Activated CD8-positive, alpha-beta memory T cell treated with anti-CD3 and anti-CD28 coated beads for 24 hours (primary cell): ENCODE measurements at regions not wholly inside any gene's neighbourhood (a gene's known extent, or its start where the extent isn't known, plus 50 kb on each side); places are given as distances from the start of the nearest gene placed in this dataset.

Experiments used
- DNase-seq: peaks from one replicate; pipeline ENCODE4 v3.0.0-alpha.2; 2020

DNA sequence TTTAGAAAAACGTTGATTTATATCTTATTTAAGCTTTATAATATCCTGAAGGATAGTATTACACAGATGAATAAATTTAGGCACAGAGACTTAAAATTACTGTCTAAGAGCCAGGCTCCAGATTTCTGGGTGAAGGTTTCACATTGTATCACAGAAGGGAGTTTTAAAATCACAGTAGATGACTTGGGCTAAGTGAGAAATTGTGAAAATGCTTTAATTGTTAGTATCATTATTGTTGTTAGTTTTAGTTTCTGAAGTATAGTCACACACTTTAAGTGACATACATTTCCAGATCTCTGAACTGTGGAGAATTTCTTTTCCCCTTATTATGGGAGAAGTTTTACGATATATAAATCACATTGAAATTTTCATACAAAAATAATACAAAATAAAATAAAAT, 83.5 kb downstream of the NDUFS5 start:
- DNase-seq: no peak

DNA sequence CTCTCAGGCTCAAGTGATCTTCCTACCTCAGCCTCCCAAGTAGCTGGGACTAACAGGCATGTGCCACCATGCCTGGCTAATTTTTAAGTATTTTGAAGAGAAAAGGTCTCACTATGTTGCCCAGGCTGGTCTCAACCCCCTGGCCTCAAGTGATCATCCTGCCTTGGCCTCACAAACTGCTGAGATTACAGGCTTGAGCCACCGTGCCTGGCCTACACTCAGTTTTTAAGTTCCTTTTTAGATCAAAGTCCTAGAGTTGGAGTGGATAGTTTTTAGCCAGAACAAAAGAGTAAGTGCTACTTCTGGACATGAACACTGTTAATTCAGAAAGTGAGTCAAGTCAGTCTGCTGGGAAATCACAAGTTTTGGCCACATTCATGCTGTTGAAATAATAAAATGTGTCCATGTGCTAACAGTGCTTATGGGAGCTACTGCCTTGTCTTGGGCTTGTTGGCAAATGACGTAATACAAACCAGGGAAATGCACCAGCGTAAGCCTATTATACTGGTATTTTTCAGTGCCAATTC, 84.2 kb downstream of the NDUFS5 start:
- DNase-seq: no peak

DNA sequence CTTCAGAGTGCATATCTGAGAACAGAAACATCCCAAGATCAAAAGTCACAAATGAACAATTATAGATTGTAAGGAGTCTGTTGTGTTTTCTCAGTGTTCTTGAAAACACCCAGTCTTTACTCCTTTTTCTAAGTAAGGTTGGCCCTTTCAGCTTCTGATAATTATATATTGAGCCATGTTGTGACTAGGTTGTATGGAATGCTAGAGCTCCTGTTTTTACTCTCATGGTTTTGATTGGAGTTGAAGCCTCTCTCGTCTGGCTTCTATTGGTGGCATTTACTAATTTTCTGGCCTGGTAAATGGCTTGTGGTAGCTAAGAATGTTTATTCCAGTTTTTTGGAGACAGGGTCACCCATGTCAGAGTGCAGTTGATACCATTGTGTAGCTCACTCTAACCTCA, 84.7 kb downstream of the NDUFS5 start:
- no peak for DNase-seq

DNA sequence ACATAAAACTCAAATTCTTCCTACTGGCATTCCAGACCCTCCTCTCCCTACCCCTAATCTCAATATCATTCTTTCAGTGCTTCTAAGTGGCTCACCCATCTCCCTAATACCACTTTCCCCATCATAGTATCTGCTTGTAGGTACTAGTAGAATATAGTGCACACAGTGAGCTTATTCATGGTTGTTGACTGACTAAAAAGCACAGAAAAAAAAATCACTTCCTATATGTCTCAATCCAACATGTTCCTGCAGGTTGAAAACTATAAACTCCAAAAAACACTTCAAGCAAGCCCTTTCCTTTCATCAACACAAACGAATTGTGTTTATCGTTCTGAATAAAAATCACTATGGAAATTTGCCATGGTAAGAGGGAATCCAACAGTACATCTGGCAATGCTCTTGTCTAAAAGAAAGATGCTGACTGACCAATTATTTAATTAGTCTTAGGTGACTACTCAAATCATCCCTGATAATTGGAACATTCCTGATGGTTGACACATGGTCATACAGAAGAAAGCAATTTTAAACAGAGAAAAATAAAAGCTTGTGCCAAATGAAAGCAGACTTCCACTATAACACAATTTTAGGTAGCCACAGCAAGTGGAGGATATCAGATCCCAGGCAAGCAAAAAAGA, 87.1 kb downstream of the NDUFS5 start:
- DNase-seq: no peak

DNA sequence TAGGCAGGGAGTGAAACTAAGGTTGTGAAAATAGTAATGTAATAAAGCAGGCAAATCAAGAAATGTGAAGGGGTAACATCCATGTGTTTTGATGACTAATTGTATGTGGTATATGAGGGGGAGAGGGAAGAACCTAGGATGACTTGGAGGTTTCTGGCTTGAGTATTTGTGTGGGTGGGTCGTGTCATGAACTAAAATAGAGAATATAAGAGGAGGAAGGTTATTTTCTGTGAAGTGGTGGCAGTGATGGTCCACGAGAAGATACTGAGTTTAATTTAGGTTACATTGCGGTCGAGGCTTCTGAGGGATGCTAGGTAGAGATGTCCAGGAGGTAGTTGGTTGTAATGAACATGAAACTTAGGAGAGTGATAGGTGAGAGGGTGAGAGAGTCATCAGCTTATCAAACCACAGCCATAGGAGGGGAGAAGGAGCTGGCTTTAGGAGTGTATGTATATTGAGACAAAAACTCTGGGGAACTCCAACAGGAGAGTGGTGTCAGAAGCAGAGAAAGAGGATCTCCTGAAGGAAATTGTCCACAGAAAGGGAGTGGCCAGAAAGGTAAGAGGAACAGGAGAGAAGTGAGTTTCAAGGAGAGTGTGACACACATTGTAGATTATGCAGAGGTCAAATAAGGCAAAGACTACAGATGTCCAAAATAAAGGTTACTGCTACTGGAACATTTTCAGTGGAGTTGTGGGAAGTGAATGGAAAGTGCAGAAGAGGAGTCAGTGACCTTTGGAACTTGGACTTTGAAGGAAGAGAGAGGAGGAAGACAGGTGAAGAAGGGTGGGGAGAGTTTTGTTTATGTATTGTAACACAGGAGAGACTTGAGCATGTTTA, 89.0 kb upstream of the MACF1 start:
- DNase-seq: no peak

DNA sequence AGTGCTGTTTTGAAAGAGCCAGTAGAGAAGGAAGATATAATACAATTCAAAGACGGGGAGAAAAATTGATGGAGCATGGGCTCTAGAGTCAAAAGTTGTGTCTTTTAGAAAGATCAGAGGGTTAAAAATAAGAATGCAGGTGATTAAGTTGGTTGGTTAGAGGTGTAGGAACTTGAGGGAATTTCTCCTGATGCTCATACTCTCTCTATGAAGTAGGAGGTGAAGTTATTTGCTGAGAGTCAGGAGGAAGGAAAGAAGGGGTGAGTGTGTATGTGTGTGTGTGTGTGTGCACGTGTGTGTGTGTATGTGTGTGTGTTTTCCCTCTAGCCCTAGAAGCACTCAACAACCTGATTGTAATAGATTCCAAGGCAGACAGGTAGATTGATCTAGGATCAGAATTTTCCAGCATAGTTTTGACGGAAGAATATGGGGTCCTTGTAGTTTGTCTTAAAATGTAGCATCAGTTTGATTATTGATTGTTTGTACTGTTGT, 88.3 kb upstream of the MACF1 start:
- DNase-seq: no peak

DNA sequence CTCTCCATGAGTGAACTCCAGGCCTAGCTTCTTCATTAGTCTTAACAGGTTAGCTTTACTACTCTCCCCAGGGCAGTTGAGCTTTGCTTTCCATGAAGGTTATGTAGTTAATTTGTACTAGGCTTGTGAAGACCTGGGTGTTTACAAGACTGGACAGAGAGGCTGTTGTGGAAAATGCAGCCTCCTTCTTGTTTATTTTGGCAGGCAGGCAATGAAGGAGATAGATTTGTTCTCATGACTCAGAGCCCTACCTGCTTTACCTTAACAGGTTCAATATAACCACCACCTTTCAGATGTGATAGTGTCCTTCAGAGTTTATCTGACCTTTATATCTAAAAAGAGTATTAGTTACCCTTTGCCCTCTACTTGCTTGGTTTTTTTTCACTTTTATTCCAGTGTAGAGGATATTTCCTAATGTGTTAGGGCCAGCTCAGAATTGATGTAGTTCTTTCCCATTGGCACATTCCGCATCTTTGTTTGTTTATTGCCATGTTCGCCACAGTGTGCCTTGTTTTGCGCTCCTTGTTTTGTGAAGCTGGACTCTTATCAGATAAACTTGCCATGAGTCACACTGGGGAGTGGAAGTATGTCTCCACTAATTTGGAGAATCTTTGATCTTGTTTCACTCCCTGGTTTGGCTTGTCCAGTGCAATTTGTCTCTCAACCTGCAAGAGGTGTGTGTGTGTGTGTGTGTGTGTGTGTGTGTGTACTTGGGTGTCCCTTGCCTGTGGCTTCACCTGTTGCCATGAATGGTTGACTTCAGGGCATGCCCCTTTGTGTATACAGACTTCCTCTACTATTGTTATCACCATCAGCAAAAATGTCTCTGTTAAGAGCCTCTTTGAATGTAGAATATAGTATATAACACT, 87.4 kb upstream of the MACF1 start:
- no peak for DNase-seq

DNA sequence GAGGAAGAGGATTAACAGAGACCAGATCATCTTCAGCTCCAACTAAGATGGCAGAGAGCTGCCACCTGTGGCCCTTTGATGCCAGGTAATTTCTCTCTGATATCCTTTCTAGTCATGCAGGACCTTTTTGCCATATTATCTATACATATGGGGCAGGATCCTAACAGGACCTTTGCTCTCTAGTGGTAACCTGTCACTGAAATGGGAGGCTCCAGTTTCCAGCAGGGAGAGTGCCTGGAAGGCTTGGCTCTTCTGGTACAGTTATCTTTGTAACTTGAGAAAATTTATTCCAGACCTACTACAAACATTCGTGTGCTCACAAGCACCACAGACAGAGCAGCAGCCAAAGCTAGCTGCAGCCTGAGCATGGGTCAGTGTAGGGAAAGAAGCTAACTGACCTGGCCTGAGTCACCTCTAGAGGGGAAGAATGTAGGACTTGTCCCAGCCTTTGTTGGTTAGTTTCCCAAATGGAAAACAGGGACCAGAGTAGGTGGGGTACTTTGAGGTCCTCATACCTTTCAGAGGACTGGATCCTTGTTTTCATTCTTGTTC, 86.5 kb upstream of the MACF1 start:
- DNase-seq: no peak

DNA sequence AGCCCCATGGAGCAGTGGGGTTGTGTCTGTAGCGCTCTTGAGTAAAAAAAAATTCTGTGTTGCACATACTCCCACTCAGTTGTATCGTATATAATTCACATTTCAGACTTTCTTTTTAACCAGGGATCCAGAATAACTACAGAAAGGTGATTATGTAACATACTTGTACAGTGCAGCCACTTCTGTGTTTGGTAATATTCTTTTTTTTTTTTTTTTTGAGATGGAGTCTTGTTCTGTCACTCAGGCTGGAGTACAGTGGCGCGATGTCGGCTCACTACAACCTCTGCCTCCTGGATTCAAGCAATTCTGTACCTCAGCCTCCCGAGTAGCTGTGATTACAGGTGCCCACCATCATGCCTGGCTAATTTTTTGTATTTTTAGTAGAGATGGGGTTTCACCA, 82.4 kb upstream of the MACF1 start:
- DNase-seq: no peak

DNA sequence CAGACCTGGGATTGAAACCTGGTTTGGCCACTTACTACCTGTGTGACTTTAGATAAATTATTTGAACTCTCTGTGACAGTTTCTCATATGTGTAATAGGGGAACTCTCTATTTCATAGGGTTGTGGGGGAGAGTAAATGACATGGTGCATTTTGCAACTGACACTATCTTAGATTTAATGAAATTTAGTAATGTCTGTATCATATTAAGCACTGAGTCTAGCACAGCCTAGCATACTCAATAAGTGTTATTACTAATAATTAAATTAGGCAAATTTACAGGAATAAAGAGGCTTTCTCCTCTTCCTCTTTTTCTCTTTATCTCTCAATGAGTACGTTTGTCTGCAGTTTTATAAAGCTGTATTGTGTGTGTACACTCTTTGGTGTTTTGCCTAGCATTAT, 80.2 kb upstream of the MACF1 start:
- no peak for DNase-seq

DNA sequence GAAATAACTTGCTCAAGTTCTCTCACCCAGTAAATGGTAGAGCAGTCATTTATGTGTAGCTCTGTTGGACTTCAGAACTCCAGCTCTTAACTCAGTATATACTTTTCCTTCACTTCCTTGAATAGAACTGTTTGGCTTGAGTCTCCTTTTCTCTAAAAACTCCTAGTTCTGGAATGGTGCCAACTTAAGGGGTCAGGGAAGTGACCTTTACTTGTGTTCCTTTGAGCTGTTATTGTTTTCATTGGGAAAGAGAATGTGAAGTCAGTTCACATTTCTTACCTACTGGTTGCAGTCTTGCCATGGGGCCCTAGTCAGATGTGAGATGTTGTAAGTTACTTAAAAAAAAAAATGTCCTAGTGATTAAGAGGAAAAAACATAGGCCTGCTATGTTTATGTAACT, 77.0 kb upstream of the MACF1 start:
- DNase-seq: no peak

DNA sequence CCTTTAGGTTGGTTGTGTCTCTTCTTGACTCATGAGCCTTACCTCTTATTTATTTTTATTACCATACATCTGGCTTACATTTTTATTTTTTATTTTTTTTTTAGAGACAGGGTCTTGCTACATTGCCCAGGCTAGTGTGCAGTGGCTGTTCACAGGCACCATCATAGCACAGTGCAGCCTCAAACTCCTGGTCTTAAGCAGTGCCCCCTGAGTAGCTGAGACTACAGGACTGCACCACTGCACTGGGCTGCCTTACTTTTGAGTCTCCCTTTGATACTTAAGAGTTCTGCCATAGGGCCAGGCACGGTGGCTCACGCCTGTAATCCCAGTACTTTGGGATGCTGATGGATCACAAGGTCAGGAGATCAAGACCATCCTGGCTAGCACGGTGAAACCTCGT, 76.4 kb upstream of the MACF1 start:
- no peak for DNase-seq

DNA sequence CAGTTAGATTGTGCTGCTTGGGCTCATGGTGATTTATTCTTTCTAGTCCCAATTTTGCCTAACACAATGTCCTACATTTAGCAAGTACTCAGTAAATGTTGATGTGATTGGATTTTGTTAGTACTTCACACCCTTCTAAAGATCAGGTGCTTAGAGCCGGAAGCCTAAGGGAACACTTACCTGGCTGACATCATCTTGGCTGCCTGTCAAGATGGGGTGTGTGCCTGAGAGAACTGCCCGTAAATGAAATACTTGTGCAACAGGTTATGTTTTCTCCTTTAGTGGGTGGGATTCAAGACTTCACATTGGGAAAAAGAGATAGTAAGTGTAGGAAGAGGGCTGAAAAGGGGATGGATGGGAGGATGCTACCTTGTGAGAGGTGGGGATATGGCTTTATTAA, 75.5 kb upstream of the MACF1 start:
- DNase-seq: no peak

DNA sequence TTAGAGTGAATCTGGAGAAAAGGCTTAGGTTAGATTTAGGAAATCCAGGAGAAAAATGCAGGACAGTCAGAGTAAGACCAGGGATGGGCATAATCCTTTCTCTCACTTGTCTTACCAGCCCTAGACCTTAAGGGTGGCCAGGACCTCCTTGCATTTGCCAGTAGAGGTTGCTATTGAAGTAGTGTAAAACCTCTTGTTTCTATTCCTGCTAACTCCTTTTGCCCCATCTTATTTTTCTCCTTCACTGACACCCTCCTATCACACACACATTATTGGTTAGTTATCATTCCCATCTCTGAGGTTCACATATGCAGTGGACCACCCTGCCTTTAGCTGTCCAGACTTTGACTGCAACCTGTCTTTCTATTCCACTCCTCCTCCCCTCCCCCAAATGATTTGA, 75.0 kb upstream of the MACF1 start:
- DNase-seq: no peak

DNA sequence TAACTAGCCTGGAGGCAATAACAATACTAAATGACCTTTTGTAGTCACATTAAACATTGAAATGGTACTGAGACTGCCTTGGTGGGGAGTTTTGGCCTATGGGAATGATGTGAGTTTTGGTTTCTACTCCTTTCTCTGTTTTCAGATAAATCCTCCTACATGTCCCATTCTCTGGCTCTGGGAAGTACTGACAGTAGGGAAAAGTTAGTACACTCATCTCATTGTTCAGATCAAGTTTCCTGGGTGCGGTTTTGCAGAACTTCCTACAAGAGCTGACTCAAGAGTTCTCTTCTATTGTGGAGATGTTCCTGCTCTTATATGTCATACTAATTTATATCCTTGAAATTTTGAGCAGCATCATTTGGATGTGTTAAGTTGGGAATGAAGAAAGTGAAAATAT, 74.2 kb upstream of the MACF1 start:
- no peak for DNase-seq

DNA sequence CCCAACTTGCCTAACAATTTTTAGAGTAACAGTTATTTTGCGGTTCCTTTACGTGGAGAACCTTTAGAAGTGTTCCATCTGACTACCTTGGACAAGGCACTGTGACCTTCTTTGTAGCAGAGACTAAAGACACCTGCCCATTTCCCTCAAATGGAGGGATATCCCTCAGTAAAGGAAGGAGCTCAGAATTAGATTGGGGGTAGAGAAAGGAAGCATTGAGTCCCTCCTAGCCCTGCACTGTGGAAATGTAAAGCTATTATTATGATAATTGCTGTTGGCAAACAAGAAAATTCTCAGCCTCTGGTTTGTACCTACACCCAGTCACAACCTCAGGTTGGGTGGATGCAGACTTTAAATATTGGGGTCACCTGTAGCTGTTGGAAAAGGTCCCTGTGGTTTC, 72.6 kb upstream of the MACF1 start:
- DNase-seq: no peak

DNA sequence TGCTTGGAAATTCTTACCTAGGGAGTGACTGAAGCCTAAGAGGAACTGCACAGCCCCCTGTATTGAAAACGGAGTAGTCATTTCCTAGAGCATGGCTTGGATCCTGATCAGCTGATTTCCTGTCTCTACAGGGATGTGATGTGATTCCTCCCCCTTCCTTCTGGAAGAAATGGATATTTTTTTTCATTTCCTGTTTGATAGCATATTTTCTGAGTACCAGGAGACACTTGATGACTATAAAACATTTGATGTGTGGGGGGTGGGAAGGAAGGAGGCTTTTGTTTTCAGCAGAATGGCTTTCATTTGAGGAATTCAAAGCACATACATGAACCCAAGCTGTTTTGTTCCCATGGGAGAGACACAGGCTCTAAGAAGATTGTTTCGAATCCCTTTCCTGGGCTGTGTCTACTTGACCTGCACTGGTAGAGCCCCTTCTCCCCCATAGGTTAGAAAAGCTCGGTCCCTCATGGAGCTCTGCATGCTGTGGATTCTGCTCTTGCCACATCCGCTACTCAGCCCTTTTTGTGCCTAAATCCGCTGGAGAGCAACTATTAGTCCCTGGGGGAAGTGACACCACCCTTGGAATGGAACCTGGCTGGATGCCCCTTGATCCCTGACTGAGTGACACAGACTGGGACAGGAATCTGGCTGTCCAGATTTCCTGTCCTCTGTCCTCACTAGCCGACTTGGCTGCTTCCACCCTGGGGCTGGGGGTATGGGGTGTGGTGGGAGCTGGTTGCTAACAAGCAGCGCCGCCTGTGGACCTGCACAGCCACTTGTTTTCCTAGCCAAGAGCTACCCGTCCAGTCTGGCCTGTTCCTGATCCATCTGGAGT, 71.8 kb upstream of the MACF1 start:
- DNase-seq: no peak

DNA sequence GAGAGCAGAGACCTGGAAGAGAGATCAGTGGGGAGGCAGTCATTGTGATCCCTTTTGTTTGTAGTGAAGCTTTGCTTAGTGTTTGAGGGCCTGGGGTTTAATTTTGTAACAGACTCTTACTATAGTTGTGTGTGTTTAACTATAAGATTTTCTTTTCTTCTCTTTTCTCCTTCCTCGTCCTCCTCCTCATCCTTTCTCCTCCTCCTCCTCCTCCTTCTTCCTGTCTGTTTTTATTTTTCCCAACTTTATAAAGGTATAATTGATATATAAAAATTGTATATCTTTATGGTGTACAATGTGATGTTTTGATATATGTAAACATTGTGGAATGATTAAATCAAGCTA, 71.2 kb upstream of the MACF1 start:
- DNase-seq: no peak

DNA sequence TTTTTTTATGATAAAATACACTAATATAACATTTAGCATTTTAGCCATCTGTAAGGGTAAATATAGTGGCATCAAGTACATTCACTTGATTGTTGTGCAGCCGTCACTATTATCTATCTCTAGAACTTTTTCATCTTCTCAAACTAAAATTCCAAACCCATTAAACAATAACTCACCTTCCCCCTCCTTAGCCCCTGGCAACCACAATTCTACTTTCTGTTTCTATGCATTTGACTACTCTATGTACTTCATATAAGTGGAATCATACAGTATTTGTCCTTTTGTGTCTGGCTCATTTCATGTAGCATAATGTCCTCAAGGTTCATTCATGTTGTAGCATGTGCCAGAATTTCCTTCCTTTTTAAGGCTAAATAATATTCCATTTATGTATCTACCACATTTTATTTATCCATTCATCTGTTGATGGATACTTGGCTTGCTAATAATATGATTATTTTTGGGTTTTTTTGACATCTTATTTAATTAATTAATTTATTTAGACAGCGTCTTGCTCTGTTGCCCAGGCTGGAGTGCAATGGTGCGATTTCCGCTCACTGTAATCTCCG, 69.6 kb upstream of the MACF1 start:
- DNase-seq: no peak

DNA sequence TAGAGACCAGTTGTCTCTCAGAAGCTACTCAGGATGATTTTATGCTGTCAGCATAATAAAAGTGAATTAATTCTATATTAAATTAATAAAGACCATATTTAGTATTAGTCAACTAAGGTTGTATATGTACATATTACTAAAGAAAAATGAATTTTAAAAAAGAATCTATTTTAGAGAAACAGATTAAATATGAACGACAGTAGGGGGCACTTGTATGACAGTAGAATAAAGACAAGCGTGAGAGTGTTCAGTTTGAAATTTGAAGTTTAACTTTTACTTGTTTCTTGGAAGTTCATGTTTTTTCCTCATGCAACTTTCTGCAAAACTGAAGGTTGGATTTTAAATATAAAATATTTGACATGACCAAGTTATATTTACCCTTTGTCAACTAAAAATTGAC, 67.9 kb upstream of the MACF1 start:
- no peak for DNase-seq

DNA sequence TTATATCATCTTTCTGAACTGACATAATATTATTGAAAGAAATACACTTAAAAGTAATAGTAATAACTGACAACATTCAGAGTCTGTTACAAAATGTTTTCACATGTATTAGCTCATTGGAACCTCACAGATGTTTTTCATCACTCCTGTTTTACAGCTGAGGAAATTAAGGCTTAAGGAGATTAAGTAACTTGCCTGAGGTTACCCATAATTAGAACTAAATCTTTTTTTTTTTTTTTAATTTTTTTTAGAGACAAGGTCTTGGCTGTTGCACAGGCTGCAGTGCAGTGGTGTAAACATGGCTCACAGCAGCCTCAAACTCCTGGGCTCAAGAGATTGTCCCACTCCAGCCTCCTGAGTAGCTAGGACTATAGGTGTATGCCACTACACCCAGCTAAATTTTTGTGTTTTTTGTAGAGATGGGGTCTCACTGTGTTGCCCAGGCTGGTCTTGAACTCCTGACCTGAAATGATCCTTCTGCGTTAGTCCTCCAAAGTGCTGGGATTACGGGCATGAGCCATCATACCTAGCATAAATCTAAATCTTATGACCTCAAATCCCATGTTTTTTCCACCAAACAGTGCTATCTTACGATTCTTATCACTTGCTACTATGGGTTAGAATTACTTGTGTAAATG, 64.7 kb upstream of the MACF1 start:
- DNase-seq: no peak
